ENCODE measurements at regions not wholly inside any gene's neighbourhood (a gene's known extent, or its start where the extent isn't known, plus 50 kb on each side); places are given as distances from the start of the nearest gene placed in this dataset.

DNA sequence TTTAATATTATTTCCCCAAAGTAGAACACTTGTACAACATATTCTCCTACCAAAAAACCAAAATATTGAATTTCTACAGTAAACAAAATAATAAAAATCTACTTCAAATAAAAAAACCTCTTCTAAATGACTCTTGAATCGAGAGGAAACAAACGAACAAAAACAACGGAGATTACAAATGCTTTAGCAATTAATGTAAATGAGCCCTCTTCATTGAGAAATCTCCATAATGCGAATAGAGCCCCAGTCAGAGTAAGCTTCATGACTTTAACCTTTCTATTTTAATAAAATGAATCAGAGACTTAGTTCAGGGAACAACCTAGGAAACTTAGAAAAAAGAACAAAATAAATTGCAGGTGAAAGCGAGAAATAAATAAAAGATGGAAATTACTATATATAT lies 129.3 kb upstream of the SEMA6A start:
- Histone ChIP-seq H3K36me3 (replicated peaks; ENCODE audit: low read depth, low read length) (no peaks in the 10 kb centered on the region), H3K4me2 (ENCODE audit: low read length) (no peak overlapping the region), H4K20me1 (ENCODE audit: insufficient read depth, low read length) (no peaks in the 10 kb centered on the region), H2AFZ (ENCODE audit: low read depth, low read length) (no peak overlapping the region), H3K4me1 (ENCODE audit: low read length) (peaks cover 59% of the 10 kb centered on the region), H3K9ac (ENCODE audit: low read length) (no peak overlapping the region), H3K79me2 (ENCODE audit: low read length) (no peaks in the 10 kb centered on the region), H3K27ac (ENCODE audit: low read length) (no peak overlapping the region), H3K9me3 (ENCODE audit: insufficient read depth, low read length) (no peaks in the 10 kb centered on the region), H3K27me3 (ENCODE audit: low read depth, low read length) (no peaks in the 10 kb centered on the region), H3K4me3 (ENCODE audit: low read length) (no peak overlapping the region)
- TF ChIP-seq, protein P1, sequence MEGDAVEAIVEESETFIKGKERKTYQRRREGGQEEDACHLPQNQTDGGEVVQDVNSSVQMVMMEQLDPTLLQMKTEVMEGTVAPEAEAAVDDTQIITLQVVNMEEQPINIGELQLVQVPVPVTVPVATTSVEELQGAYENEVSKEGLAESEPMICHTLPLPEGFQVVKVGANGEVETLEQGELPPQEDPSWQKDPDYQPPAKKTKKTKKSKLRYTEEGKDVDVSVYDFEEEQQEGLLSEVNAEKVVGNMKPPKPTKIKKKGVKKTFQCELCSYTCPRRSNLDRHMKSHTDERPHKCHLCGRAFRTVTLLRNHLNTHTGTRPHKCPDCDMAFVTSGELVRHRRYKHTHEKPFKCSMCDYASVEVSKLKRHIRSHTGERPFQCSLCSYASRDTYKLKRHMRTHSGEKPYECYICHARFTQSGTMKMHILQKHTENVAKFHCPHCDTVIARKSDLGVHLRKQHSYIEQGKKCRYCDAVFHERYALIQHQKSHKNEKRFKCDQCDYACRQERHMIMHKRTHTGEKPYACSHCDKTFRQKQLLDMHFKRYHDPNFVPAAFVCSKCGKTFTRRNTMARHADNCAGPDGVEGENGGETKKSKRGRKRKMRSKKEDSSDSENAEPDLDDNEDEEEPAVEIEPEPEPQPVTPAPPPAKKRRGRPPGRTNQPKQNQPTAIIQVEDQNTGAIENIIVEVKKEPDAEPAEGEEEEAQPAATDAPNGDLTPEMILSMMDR (IDR thresholded peaks at IDR 0.05; ENCODE audit: low read depth, low read length): no peak
- no peak for TF ChIP-seq EZH2phosphoT487 (IDR thresholded peaks at IDR 0.05; ENCODE audit: low read depth)

DNA sequence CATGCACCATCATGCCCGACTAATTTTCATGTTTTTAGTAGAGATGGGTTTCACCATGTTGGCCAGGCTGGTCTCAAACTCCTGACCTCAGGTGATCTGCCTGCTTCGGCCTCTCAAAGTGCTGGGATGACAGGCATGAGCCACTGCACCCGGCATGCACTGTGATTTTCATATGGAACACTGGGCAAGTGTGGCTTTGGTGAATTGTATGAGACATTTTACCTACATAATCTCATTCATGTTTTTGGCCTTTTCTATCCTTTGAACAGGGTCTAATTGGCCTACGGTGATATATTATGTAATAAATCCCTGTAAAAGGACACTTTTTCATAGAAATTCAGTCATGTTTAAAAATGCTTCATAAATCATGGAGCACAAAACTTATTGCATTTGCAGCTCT lies 128.7 kb upstream of the SEMA6A start:
- no peak overlapping the region for H2AFZ ChIP-seq (ENCODE audit: low read depth, low read length)
- no peaks in the 10 kb centered on the region for H3K79me2 ChIP-seq (ENCODE audit: low read length)
- no peaks in the 10 kb centered on the region for H3K9me3 ChIP-seq (ENCODE audit: insufficient read depth, low read length)
- H3K27me3 ChIP-seq (ENCODE audit: low read depth, low read length): no peaks in the 10 kb centered on the region
- no peaks in the 10 kb centered on the region for H3K36me3 ChIP-seq (replicated peaks; ENCODE audit: low read depth, low read length)
- H4K20me1 ChIP-seq (ENCODE audit: insufficient read depth, low read length): no peaks in the 10 kb centered on the region
- peaks cover 56% of the 10 kb centered on the region for H3K4me1 ChIP-seq (ENCODE audit: low read length)
- no peak overlapping the region for H3K9ac ChIP-seq (ENCODE audit: low read length)
- no peak for TF ChIP-seq EZH2phosphoT487 (IDR thresholded peaks at IDR 0.05; ENCODE audit: low read depth)
- TF ChIP-seq, protein P1 (IDR thresholded peaks at IDR 0.05; ENCODE audit: low read depth, low read length): no peak
- H3K27ac ChIP-seq (ENCODE audit: low read length): peak overlapping the region; percentile 46; the same call in 1 of the 2 replicates
- peak overlapping the region; percentile 48; the same call in 1 of the 2 replicates for H3K4me2 ChIP-seq (ENCODE audit: low read length)
- H3K4me3 ChIP-seq (ENCODE audit: low read length): no peak overlapping the region

DNA sequence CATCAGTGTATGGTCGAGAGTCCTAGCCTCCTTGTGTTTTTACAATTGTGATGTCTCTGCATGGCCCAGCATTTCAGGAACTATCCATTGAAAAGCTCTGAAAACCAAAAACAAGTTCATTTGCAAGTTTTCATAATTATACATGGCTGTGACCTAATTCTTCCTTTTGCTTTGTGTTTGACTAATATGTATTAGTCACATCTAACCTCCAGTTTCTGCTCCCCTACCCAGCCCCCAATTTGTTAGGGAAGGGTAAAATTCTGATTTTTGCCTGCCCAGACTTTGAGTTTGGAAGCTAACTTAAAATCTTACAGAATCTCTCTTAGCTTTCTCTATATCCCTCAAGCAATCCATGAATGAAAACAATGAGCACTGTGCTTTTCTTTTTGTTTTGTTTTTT lies 128.2 kb upstream of the SEMA6A start:
- no peak overlapping the region for H2AFZ ChIP-seq (ENCODE audit: low read depth, low read length)
- H3K27me3 ChIP-seq (ENCODE audit: low read depth, low read length): no peaks in the 10 kb centered on the region

DNA sequence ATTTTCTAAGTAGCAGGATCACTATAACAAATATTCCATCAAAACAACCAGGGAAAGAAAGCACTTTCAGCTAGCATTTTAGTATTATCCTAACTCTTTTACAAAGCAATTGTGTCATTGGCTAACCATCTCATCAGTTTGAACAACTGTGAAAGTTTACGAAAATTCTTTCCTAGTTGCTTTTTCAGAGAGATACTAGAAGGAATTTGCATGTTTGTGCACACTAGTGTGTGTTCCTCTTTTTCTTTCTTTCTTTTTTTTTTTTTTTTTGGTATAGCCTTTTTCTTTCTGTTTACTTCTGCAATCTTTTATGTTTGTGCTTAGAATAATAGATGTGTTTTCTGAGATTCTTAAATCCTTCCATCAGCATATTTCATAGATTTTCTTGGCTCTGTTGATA lies 124.7 kb upstream of the SEMA6A start:
- Histone ChIP-seq H2AFZ (ENCODE audit: low read depth, low read length) (no peak overlapping the region), H3K4me2 (ENCODE audit: low read length) (peak overlapping the region; percentile 16), H3K9me3 (ENCODE audit: insufficient read depth, low read length) (no peaks in the 10 kb centered on the region), H4K20me1 (ENCODE audit: insufficient read depth, low read length) (no peaks in the 10 kb centered on the region), H3K4me3 (ENCODE audit: low read length) (no peak overlapping the region), H3K9ac (ENCODE audit: low read length) (no peak overlapping the region), H3K4me1 (ENCODE audit: low read length) (peaks cover 63% of the 10 kb centered on the region), H3K27ac (ENCODE audit: low read length) (no peak overlapping the region), H3K27me3 (ENCODE audit: low read depth, low read length) (no peaks in the 10 kb centered on the region), H3K79me2 (ENCODE audit: low read length) (no peaks in the 10 kb centered on the region), H3K36me3 (replicated peaks; ENCODE audit: low read depth, low read length) (no peaks in the 10 kb centered on the region)
- TF ChIP-seq, protein P1 (IDR thresholded peaks at IDR 0.05; ENCODE audit: low read depth, low read length): no peak
- TF ChIP-seq EZH2phosphoT487 (IDR thresholded peaks at IDR 0.05; ENCODE audit: low read depth): no peak

More for the DNA sequence above, 128.2 kb upstream of the SEMA6A start:
- Histone ChIP-seq H3K9me3 (ENCODE audit: insufficient read depth, low read length) (no peaks in the 10 kb centered on the region), H3K4me3 (ENCODE audit: low read length) (no peak overlapping the region; the same call in 1 of the 2 replicates), H3K4me2 (ENCODE audit: low read length) (peak overlapping the region; percentile 48), H3K27ac (ENCODE audit: low read length) (peak overlapping the region; percentile 46), H3K36me3 (replicated peaks; ENCODE audit: low read depth, low read length) (no peaks in the 10 kb centered on the region), H3K4me1 (ENCODE audit: low read length) (peaks cover 50% of the 10 kb centered on the region), H3K9ac (ENCODE audit: low read length) (no peak overlapping the region), H4K20me1 (ENCODE audit: insufficient read depth, low read length) (no peaks in the 10 kb centered on the region), H3K79me2 (ENCODE audit: low read length) (no peaks in the 10 kb centered on the region)
- no peak for TF ChIP-seq EZH2phosphoT487 (IDR thresholded peaks at IDR 0.05; ENCODE audit: low read depth)
- TF ChIP-seq, protein P1 (IDR thresholded peaks at IDR 0.05; ENCODE audit: low read depth, low read length): no peak

Data from OCI-LY3 (cell line).